Astrocyte of the spinal cord (primary cell): ENCODE measurements at regions not wholly inside any gene's neighbourhood (a gene's known extent, or its start where the extent isn't known, plus 50 kb on each side); places are given as distances from the start of the nearest gene placed in this dataset.
A peak's percentile ranks its signal among the peaks of the same experiment; 100 is the strongest.

Experiments
- DNase-seq: peaks from one replicate; pipeline ENCODE4 v3.0.0; 2011; ENCODE audit warnings: low read depth, low spot score
- H3K4me3 ChIP-seq: 2 replicates; pipeline ENCODE4 v1.5.1; 2011; ENCODE audit warnings: low read depth, mild to moderate bottlenecking, low read length, moderate library complexity
- CTCF ChIP-seq: IDR thresholded peaks from 2 replicates; pipeline ENCODE4 v1.5.1; 2012; ENCODE audit warnings: low read depth, mild to moderate bottlenecking, low read length, inconsistent platforms
- in situ Hi-C: cut with HindIII; loops from 2 replicates; pipeline ENCODE4 v1.10.0; 2017; ENCODE audit warnings: low sequenced_read_pairs

DNA sequence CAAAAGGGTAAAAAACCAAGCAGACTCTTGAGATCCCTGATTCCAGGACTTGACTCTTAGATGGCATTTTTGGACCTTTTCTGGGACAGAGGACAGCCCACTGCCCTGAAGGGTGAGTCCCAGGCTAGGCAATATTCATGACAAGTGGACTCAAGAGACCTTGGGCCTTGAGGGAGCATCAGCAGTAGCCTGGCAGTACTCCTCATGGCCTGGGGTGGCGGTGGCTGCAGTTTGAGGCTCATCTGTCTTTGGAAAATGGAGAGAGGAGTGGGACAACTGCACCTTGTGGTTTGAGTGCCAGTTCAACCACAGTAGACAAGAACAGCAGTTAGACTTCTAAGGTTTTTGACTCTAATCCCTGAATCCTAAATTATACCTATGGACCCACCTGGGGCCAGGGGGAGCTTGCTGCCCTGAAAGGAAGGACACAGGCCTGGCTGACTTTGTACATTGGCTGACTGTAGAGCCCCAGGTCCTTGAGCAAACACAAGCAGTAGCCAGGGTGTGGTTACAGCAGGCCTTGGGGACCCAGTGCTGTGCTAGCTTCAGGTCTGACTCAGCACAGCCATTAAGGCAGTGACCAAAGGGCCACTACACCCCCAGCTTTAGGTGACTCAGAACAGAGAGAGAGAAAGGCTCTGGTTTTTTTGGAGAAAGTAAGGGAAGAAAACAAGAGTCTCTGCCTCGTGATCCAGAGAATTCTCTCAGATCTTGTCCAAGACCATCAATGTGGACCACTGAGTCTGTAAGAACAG lies 1023.2 kb downstream of the KCNT2 start:
- TF ChIP-seq CTCF = no peak
- DNase-seq = no peak
- H3K4me3 ChIP-seq = no peak overlapping the region
- in situ Hi-C loops = no loop called here

DNA sequence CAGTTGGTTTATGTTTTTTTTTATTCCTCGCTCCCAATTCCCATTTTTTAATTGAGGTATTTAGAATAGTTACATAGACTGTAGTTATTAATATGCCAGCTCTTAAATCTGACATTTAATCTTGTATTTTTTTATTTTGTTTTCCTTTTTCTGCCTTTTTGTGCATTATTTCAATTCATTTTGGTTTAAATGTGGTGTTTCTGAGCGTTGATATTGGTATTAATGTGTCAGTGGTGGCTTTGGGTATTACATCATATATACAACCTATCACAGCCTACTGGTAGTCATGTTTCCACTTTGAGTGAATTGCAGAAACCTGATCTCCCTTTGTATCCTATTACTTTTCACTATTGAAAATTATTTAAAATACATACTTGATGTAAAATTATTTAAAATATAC lies 1027.3 kb downstream of the KCNT2 start:
- in situ Hi-C loops = no loop called here
- peak; percentile 14 for TF ChIP-seq CTCF
- no peak overlapping the region for H3K4me3 ChIP-seq
- DNase-seq = no peak

DNA sequence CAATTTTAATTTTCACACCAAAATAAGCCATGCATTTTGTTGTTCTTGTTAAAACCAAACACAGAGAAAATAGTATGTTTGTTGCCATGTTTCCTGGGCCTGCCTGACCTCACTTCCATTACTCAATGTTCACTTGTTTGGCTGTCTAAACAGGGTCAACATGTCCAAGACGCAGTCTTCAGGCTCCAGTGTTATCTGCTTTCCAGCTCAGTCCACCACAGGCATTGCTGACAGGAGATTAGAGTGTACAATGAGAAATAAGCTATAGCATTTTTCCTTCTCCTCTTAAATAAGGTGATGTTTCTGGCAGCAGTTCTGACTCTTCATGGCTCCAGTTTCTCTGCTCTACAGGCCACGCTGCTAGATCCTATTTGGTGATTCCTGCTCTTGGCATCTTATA lies 1030.5 kb downstream of the KCNT2 start:
- no peak for DNase-seq
- in situ Hi-C loops = no loop called here
- TF ChIP-seq CTCF = no peak
- H3K4me3 ChIP-seq = no peak overlapping the region

DNA sequence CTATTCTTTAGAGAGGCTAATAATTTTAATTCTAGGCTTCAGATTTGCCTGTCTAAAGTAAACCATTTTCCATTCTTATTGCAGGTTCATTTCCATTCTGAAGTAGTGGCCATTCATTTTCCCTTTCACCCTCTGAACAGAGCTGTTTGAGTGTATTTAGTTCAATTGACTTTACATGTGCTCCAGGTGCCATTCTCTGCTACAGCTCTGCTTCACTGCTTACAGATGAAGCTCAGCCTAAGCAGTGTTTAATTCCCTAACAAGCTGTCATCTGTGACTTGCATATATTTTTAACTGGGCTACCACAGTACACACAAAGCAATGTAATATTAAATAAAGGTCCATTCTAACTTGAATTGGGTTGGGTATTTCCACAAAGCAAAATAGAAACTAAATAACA lies 1031.6 kb downstream of the KCNT2 start:
- in situ Hi-C loops = no loop called here
- DNase-seq = no peak
- TF ChIP-seq CTCF = no peak
- no peak overlapping the region for H3K4me3 ChIP-seq

GRCh38 chr1:195574511-195574910 lies 1033.7 kb downstream of the KCNT2 start:
- no peak for DNase-seq
- TF ChIP-seq CTCF = no peak
- in situ Hi-C loops = no loop called here

DNA sequence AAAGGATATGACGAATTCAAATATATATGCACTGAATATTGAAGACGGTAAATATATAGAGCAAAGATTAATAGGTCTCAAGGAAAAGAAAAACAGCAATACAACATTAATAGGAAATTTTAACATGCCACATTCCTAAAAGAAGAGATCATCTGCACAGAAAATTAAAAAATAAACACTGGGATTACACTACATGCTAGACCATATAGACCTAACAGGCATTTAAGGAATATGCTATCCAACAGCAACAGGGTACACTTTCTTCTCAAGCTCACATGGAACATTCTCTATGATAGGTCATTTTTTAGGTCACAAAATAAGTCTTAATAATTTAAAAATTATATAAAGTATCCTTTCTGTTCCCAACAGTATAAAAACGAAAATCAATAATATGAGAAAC lies 1038.3 kb downstream of the KCNT2 start:
- no peak for TF ChIP-seq CTCF
- no peak for DNase-seq
- in situ Hi-C loops = no loop called here
- H3K4me3 ChIP-seq = no peak overlapping the region

More at GRCh38 chr1:195574511-195574910, 1033.7 kb downstream of the KCNT2 start:
- H3K4me3 ChIP-seq = no peak overlapping the region
